ENCODE measurements at regions not wholly inside any gene's neighbourhood (a gene's known extent, or its start where the extent isn't known, plus 50 kb on each side); places are given as distances from the start of the nearest gene placed in this dataset.
"Not testable (repeated sequence)": the region's sequence is repeated elsewhere in the genome, so short reads cannot be mapped to it uniquely, and the experiment has no call there.

GRCh38 chr14:71789005-71789404 is 143.2 kb upstream of the RGS6 start:
- no peak for DNase-seq (ENCODE audit: low read depth)

GRCh38 chr14:71799841-71800240 is 132.4 kb upstream of the RGS6 start:
- DNase-seq (ENCODE audit: low read depth) = no peak

- no peak for DNase-seq (ENCODE audit: low read depth)
Observed at GRCh38 chr14:71800878-71801277, 131.4 kb upstream of the RGS6 start.

DNA sequence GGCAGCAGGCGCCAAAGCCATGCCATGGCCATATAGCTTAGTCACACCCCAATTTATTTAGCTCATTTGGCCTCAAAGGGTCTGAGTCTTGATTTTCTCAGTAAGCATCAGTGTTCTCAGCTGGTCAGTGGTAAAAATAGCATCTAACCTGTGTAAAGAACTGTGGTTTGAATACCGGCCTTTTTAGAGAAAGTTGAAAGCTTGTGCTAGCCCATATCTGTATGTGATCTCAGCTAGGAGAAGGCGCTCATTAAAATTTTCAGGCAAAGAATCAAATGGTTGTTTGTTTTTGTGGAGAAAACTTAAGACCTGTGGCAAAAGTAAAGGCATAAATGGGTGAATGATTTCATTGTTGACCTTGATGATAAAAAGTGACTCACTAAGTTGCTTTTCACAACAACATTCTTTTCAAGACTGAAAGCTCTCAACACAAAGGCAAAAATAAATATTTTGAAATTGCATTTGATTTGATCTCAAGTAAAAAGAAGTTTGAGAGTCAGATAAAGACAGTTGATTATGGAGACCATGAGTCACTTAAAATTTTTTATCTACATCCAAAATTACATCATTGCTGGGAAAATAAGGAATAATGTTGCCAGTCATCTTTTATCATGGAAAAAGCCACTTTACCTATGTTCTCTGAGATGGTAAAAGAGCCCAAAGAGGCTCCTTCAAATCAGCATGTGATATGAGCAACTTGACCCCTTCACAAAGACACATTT is 128.5 kb upstream of the RGS6 start:
- DNase-seq (ENCODE audit: low read depth) = no peak

- no peak for DNase-seq (ENCODE audit: low read depth)
Observed at GRCh38 chr14:71804992-71805391, 127.2 kb upstream of the RGS6 start.

GRCh38 chr14:71807049-71807448 is 125.2 kb upstream of the RGS6 start:
- not testable (repeated sequence) for DNase-seq (ENCODE audit: low read depth)

GRCh38 chr14:71810800-71811199 is 121.4 kb upstream of the RGS6 start:
- not testable (repeated sequence) for DNase-seq (ENCODE audit: low read depth)

GRCh38 chr14:71812693-71813092 is 119.5 kb upstream of the RGS6 start:
- DNase-seq (ENCODE audit: low read depth) = no peak

DNA sequence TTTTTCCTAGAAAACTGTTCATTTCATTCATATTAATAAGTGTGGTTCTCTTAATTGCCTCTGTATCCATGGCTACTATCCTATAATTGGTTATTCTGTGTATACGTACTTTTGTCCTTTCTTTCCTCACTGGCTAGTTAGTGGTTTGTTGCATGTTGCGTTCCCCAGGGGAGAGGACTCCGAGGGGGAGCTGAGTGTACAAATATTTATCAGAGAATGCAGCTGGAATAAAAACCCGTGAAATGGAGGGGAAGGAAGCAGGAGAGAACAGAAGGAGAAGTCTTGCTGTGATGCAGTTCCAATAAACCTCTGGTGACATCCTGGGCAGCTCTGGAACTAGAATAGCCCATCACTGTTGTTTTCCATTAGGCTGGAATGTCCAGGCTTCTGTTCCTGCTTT is 117.1 kb upstream of the RGS6 start:
- DNase-seq (ENCODE audit: low read depth) = no peak

DNA sequence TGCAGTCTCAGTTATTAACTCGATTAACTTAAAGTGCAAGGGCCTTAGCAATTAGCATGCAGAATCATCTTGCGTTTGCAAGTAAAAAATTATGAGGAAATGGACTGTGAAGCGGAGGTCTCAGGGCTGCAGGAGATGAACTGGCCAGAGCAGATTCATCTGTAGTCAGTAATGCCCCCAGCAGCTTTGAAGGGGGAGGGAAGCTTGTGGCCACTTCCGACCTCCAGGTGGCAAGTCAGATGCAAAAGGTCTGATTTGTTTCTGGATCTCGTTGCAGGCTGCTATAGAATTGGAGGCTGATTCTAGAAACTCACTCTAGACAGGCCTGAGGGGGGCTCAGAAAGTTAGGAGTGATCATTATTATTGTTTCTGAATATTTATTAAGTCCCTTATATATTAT is 107.4 kb upstream of the RGS6 start:
- no peak for DNase-seq (ENCODE audit: low read depth)

DNA sequence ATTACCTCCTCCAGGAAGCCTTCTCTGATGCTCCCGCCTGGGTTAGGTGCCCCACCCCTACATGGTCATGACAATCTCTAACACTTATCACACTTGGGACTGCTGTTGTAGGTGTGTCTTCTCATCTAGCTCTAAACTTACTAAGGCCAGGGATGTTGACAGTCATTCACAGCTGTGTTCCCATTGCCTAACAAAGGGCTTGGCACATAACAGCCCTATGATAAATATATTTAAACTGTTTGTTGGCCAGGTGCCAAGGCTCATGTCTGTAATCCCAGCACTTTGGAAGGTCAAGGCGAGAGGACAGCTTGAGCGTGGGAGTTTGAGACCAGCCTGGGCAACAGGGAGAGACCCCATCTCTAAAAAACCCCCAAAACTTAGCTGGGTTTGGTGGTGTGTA is 98.8 kb upstream of the RGS6 start:
- no peak for DNase-seq (ENCODE audit: low read depth)

- DNase-seq (ENCODE audit: low read depth) = no peak
Observed at GRCh38 chr14:71834284-71835204, 97.7 kb upstream of the RGS6 start.

GRCh38 chr14:71852181-71852580 is 80.0 kb upstream of the RGS6 start:
- DNase-seq (ENCODE audit: low read depth) = no peak

DNA sequence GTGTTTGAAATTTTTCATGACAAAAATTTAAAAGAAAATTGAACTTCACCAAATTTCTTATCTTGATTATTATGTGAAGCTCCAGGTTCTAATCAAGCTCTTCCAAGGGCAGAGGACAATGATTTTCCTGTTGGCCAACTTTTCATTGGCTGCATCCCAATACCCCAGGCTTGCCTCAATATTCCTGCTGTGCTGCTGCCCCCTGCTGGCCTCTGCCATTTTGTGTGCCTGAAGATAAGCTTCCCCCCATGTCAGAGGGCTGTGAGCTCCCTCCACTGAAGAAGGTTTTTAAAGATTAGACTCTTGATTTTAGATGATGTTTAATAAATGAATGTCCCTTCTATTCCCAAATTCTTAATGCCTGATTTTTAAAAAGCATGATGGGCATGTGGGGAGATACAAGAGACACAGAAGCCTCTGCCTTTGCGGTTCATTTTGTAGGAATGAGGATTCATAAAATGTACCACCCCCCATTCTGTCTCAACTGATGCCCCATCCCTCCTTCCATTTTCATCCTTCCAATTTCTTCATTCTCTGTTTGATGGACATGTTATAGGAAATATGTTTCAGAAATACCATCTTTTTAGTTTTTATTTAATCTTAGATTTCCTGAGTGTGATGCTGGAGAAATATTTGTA is 76.7 kb upstream of the RGS6 start:
- DNase-seq (ENCODE audit: low read depth) = peak; percentile 20

DNA sequence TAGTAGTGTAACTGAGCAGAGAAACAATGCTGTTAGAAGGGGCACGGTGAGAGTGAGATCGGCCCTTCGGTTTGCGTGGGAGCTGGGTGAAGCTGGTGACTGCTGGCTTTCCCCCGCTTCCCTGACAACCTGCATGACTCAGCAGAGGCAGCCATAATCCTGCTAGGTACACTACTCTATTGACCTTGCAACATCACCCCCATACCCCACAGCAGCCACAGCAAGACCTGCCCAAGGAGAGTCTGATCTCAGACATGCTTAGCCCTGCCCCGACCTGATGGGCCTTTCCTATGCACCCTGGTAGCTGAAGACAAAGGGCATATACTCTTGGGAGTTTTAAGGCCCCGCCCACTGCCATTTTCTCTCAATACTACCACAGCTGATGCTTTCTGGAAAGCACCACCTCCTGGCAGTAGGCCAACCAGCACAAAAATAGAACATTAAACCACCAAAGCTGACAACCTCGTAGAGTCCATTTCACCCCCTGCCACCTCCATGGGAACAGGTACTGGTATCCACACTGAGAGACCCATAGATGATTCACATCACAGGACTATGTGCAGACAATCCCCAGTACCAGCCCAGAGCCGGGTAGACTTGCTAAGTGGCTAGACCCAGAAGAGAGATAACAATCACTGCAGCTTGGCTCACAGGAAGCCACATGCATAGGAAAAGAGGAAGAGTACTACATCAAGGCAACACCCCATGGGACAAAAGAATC is 75.9 kb upstream of the RGS6 start:
- no peak for DNase-seq (ENCODE audit: low read depth)

GRCh38 chr14:71863049-71863448 is 69.2 kb upstream of the RGS6 start:
- no peak for DNase-seq (ENCODE audit: low read depth)

DNA sequence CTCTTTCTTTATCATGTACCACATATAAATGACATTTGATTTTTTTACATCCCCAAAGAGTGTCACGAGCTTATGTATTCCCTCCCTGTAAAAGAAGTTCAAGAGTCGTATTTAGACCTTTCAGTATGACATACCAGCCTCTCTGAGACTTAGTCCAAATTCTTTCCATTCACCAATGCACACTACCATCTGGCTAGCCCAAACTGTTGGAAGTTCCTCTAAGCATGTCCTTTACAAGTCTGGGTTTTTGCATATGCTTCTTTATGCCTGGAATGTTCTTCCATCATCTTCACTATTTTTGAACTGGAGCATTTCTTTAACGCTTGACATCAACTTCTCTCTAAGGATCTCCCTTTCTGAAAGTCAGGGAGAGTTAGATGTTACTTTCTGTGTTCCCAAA is 68.5 kb upstream of the RGS6 start:
- DNase-seq (ENCODE audit: low read depth) = no peak
